SU-DHL-6 (cell line): ENCODE measurements at regions not wholly inside any gene's neighbourhood (a gene's known extent, or its start where the extent isn't known, plus 50 kb on each side); places are given as distances from the start of the nearest gene placed in this dataset.
"Not testable (repeated sequence)": the region's sequence is repeated elsewhere in the genome, so short reads cannot be mapped to it uniquely, and the experiment has no call there.

Experiments
- H2AFZ ChIP-seq: fragments of 200-600 bp; sonication (generic); 2 replicates; pipeline ENCODE4 v1.6.1; 2014; ENCODE audit warnings: low read depth, mild to moderate bottlenecking, moderate library complexity, mixed read lengths, antibody characterized with exemption, low read length; ENCODE audit not compliant: severe bottlenecking
- H3F3A ChIP-seq: fragments of 200-600 bp; shearing (Covaris generic); 2 replicates; pipeline ENCODE4 v1.6.0; 2016; ENCODE audit warnings: antibody characterized with exemption, mild to moderate bottlenecking; ENCODE audit not compliant: insufficient read depth
- H3K27ac ChIP-seq: fragments of 200-600 bp; sonication (generic); 2 replicates; pipeline ENCODE4 v1.5.1; 2016; ENCODE audit warnings: low read depth, mild to moderate bottlenecking, low read length, moderate library complexity, mixed read lengths
- H3K27me3 ChIP-seq: fragments of 200-600 bp; sonication (generic), shearing (Covaris generic); 2 replicates; pipeline ENCODE4 v1.6.0; 2014; ENCODE audit warnings: mild to moderate bottlenecking, low read length
- H3K36me3 ChIP-seq: fragments of 200-600 bp; sonication (generic); 2 replicates; pipeline ENCODE4 v1.6.1; 2014; ENCODE audit warnings: mild to moderate bottlenecking, low read length, mixed read lengths
- H3K4me2 ChIP-seq: fragments of 300-600, 200-600 bp; shearing (Covaris generic), sonication (generic); 2 replicates; pipeline ENCODE4 v1.6.0; 2014; ENCODE audit warnings: low read length, low read depth, mild to moderate bottlenecking; ENCODE audit not compliant: poor library complexity, severe bottlenecking
- H3K4me3 ChIP-seq: fragments of 200-600 bp; sonication (generic); 2 replicates; pipeline ENCODE4 v1.5.1; 2014; ENCODE audit warnings: antibody characterized with exemption, low read length, mild to moderate bottlenecking, mixed read lengths; ENCODE audit not compliant: insufficient read depth, poor library complexity, severe bottlenecking
- H3K79me2 ChIP-seq: fragments of 200-600 bp; sonication (generic); 2 replicates; pipeline ENCODE4 v1.6.1; 2014; ENCODE audit warnings: mild to moderate bottlenecking, low read length, moderate library complexity; ENCODE audit not compliant: insufficient read depth
- H3K9ac ChIP-seq: fragments of 200-600 bp; sonication (generic); 2 replicates; pipeline ENCODE4 v1.7.0; 2014; ENCODE audit warnings: mild to moderate bottlenecking, low read length
- H3K9me2 ChIP-seq: fragments of 200-600 bp; sonication (generic); replicated peaks from 2 replicates; pipeline ENCODE4 v1.6.1; 2014; ENCODE audit warnings: low read length; ENCODE audit not compliant: insufficient read depth
- H3K9me3 ChIP-seq: fragments of 200-600 bp; sonication (generic); 2 replicates; pipeline ENCODE4 v1.6.1; 2014; ENCODE audit warnings: low read length, mixed read lengths; ENCODE audit not compliant: insufficient read depth
- H4K20me1 ChIP-seq: fragments of 200-600 bp; sonication (generic); 2 replicates; pipeline ENCODE4 v1.6.1; 2014; ENCODE audit warnings: low read depth, mild to moderate bottlenecking, antibody characterized with exemption, low read length, moderate library complexity, mixed read lengths
- CTCF ChIP-seq: fragments of 200-600 bp; sonication (generic); IDR thresholded peaks from one replicate; pipeline ENCODE4 v1.5.1; 2017; ENCODE audit warnings: antibody characterized with exemption, mild to moderate bottlenecking, low read length, moderate library complexity; ENCODE audit not compliant: insufficient read depth, poor library complexity, severe bottlenecking
- EZH2phosphoT487 ChIP-seq: fragments of 200-600 bp; sonication (generic), shearing (Covaris generic); conservative IDR thresholded peaks from 2 replicates; pipeline ENCODE4 v1.6.1; 2018; ENCODE audit warnings: mild to moderate bottlenecking, antibody characterized with exemption, low read length, moderate library complexity, mixed read lengths

- H3K36me3 ChIP-seq = no peaks in the 10 kb centered on the region
- no peaks in the 10 kb centered on the region for H3K9me2 ChIP-seq
- no peaks in the 10 kb centered on the region for H3K27me3 ChIP-seq
- no peak overlapping the region for H3K4me2 ChIP-seq
- no peaks in the 10 kb centered on the region for H4K20me1 ChIP-seq
- H3K27ac ChIP-seq = no peak overlapping the region
- no peaks in the 10 kb centered on the region for H3K9me3 ChIP-seq
- TF ChIP-seq EZH2phosphoT487 (no peak), CTCF (no peak)
- no peak overlapping the region for H3K9ac ChIP-seq
- no peaks in the 10 kb centered on the region for H3F3A ChIP-seq
- no peak overlapping the region for H3K4me3 ChIP-seq
- H2AFZ ChIP-seq = no peak overlapping the region
- no peaks in the 10 kb centered on the region for H3K79me2 ChIP-seq
Observed at GRCh38 chr17:36848008-36848902, 89.0 kb upstream of the LHX1 start.

- H3K9ac ChIP-seq, H4K20me1 ChIP-seq, H2AFZ ChIP-seq, H3K79me2 ChIP-seq, H3K9me2 ChIP-seq, H3F3A ChIP-seq, H3K9me3 ChIP-seq, H3K27me3 ChIP-seq, H3K4me3 ChIP-seq, H3K36me3 ChIP-seq, H3K4me2 ChIP-seq, H3K27ac ChIP-seq: not testable (repeated sequence)
Observed at GRCh38 chr17:36849020-36849419, 88.3 kb upstream of the LHX1 start.

GRCh38 chr17:36849871-36850348, 87.4 kb upstream of the LHX1 start:
- Histone ChIP-seq H3K4me2 (no peak overlapping the region), H2AFZ (no peak overlapping the region)
- TF ChIP-seq EZH2phosphoT487 (no peak), CTCF (no peak)

GRCh38 chr17:36850790-36851189, 86.5 kb upstream of the LHX1 start:
- Histone ChIP-seq H3K9me2 (no peaks in the 10 kb centered on the region), H3K4me2 (no peak overlapping the region), H3F3A (no peaks in the 10 kb centered on the region), H3K36me3 (no peaks in the 10 kb centered on the region), H3K9me3 (no peaks in the 10 kb centered on the region), H3K9ac (no peak overlapping the region), H3K79me2 (no peaks in the 10 kb centered on the region), H4K20me1 (no peaks in the 10 kb centered on the region), H3K4me3 (no peak overlapping the region), H2AFZ (no peak overlapping the region), H3K27ac (no peak overlapping the region), H3K27me3 (no peaks in the 10 kb centered on the region)
- TF ChIP-seq EZH2phosphoT487 (no peak), CTCF (no peak)

More at GRCh38 chr17:36849871-36850348, 87.4 kb upstream of the LHX1 start:
- Histone ChIP-seq H3K9me2 (no peaks in the 10 kb centered on the region), H3K9ac (no peak overlapping the region), H3F3A (no peaks in the 10 kb centered on the region), H3K79me2 (no peaks in the 10 kb centered on the region), H3K4me3 (no peak overlapping the region), H4K20me1 (no peaks in the 10 kb centered on the region), H3K27ac (no peak overlapping the region), H3K36me3 (no peaks in the 10 kb centered on the region), H3K27me3 (no peaks in the 10 kb centered on the region), H3K9me3 (no peaks in the 10 kb centered on the region)
